ENCODE measurements at regions not wholly inside any gene's neighbourhood (a gene's known extent, or its start where the extent isn't known, plus 50 kb on each side); places are given as distances from the start of the nearest gene placed in this dataset.

DNA sequence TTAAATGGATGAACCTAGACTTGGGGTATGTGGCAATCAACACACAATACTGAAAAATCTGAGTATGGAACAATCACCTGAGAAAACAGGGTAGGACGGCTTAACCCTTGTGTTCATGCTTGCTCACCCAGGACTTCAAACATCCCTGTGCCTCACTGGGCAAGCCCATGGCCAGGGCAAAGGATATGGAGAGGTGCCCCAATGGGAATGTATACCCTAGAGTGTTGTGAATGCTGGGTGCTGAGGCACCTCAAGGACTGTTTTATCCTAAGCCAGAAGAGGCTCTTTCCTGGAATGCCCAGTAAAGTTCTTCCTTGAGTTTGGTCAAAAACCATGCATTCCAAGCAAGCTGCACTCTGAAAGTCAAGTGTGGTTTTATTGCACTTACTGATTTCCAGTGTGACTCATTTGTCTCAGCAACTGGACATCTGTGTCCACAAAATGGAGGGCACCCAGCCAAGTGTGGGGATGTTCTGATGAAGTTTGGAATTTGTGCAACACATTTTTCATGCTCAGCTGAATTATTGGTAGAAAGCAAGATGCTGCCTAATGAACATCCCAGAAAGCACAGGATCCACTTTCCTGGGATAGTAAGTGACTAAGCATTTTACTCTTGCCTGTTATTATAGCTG, 531.3 kb downstream of the RFC3 start:
- Mint-ChIP-seq H3K27ac (no peak overlapping the region), H3K4me3 (no peak overlapping the region), H3K4me1 (no peaks in the 10 kb centered on the region), H3K36me3 (no peaks in the 10 kb centered on the region), H3K27me3 (peaks cover 4% of the 10 kb centered on the region), H3K9me3 (peaks cover 5% of the 10 kb centered on the region)
- DNase-seq (ENCODE audit: low spot score in 2 of 2) (no peak), ATAC-seq (ENCODE audit: low read depth) (no peak)

DNA sequence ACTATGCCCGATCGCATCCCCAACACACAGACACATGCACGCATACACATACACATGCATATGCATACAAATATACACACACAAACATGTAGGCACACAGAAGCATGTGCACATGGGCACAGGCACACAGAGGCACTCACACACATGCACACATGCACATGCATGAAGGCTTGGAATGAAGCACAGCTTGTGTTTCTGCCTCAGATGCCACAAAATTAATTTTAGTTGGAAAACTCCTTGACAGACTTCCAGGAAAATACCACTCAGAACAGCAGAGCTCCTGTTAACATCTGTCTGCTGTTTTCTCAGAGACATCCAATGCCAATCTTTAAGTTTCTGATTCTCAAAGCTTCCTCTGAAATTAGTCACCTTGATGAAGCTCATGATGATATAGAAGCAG, 532.7 kb downstream of the RFC3 start:
- ATAC-seq (ENCODE audit: low read depth) (no peak), DNase-seq (ENCODE audit: low spot score in 2 of 2) (no peak)
- Mint-ChIP-seq H3K27me3 (peaks cover 4% of the 10 kb centered on the region), H3K9me3 (peaks cover 7% of the 10 kb centered on the region), H3K4me3 (no peak overlapping the region), H3K27ac (no peak overlapping the region), H3K36me3 (no peaks in the 10 kb centered on the region), H3K4me1 (no peaks in the 10 kb centered on the region)

DNA sequence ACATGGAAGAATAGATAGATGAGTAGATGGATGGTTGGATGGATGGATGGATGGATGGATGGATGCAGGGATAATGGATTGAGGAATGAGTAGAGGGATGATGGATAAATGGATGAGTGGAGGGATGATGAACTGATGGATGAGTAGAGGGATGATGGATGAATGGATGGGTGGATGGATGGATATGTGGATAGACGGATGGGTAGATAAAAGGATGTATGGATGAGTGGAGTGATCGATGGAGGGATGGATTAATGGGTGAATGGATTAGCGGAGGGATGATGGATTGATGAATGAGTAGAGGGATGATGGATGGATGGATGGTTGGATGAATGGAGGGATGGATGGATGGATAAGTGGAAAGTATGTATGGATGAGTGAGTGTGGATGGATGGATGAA, 533.2 kb downstream of the RFC3 start:
- H3K36me3 Mint-ChIP-seq = no peaks in the 10 kb centered on the region

DNA sequence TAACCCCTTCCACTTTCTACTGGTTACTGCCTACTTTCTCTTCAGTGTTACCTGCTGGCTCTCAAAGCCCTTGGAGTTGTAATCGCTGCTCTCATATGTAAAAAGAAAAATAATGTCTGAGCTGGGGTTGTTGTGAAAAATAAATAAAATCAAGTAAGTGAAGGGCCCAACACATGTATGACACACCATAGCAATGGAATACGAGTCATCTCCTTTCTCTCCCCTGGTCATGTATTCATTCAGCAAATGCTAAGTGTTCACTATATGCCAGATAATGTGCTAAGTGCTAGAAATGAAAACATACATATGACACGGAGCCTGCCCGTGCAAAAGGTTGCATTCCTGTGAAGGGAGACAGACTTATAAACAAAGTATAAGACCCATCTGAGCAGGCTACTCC, 535.0 kb downstream of the RFC3 start:
- no peaks in the 10 kb centered on the region for H3K36me3 Mint-ChIP-seq
- no peak for DNase-seq (ENCODE audit: low spot score in 2 of 2)
- no peak overlapping the region for H3K27ac Mint-ChIP-seq
- no peaks in the 10 kb centered on the region for H3K4me1 Mint-ChIP-seq
- peaks cover 4% of the 10 kb centered on the region for H3K27me3 Mint-ChIP-seq
- no peak for ATAC-seq (ENCODE audit: low read depth)
- no peak overlapping the region for H3K4me3 Mint-ChIP-seq
- H3K9me3 Mint-ChIP-seq = peaks cover 7% of the 10 kb centered on the region

More for the DNA sequence above, 533.2 kb downstream of the RFC3 start:
- DNase-seq (ENCODE audit: low spot score in 2 of 2) = no peak
- Mint-ChIP-seq H3K27me3 (peaks cover 4% of the 10 kb centered on the region), H3K4me3 (no peak overlapping the region), H3K9me3 (peaks cover 7% of the 10 kb centered on the region), H3K27ac (no peak overlapping the region), H3K4me1 (no peaks in the 10 kb centered on the region)
- ATAC-seq (ENCODE audit: low read depth) = no peak

DNA sequence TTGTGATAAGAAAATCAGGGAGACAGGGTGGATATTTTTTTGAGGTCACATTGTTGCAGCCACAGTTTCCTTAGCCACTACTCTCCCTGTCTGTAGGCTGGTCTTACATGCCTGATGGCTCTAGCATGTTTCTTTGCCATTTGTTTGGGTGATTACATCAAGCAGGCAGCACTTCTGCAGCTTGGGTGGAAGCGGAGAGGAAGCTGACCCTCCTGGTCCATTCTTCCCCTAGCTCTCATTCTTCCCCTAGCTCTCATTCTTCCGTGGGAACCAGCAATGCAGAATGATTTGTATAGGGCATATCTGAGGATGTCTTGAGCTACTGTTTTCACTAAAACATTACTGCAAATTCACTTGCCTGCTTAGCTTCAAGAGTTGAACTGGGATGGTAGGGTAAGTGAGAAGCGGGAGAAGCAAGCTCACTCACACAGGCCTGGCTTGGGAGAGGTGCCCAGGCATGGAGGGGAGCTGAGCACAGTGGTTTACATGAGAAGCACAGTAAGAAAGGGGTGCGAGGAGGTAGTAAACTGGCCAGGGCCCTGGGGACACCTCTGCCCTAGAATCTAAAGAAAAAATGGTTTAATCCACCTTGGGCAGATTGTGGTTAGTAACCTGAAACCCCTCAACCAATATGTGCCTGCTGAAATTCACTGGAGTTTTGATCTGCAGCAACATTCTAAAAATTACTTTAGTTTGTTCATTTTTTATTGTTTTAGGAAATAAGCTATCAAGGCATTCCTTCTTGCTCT, 538.9 kb downstream of the RFC3 start:
- H3K4me1 Mint-ChIP-seq = no peaks in the 10 kb centered on the region
- no peak overlapping the region for H3K4me3 Mint-ChIP-seq
- DNase-seq (ENCODE audit: low spot score in 2 of 2) = no peak
- peaks cover 2% of the 10 kb centered on the region for H3K9me3 Mint-ChIP-seq
- H3K36me3 Mint-ChIP-seq = no peaks in the 10 kb centered on the region
- H3K27ac Mint-ChIP-seq = no peak overlapping the region
- no peaks in the 10 kb centered on the region for H3K27me3 Mint-ChIP-seq
- no peak for ATAC-seq (ENCODE audit: low read depth)

DNA sequence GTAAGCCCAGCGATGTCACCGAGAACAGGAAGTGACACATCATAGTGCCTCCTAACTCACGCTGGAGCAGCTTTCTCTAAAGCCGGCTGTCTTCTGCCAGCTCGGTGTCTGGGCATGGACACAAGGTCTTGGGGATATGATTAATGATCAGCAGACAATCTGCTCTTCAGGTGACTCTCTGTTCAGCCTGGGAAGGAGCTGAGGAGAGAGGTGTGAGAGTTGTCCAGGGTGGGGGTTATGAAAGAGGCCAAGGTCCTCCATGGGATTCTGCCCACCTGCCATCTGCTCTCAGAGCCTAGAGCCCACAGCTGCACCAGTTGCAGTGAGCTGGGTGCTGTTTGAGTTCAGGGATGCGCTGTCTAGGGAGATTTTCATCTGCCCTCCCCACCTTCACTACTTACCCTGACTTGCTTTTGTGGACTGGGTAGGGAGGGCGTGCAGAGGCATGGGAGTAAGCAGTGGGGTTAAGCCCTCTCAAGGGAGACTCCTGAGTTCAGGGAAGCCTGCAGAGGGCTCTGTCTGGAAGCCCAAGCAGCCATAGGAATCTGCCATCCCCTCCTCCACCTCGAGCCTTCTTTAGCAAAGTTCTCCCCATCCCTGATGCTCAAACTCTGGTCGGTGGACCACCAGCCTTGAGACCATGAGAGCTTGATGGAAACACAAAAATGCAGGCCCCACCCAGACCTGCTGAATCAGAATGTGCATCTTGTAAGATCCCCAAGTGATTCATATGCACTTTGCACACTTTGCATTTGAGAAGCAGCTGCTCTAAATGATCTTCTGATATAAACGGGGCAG, 539.7 kb downstream of the RFC3 start:
- DNase-seq (ENCODE audit: low spot score in 2 of 2) (no peak), ATAC-seq (ENCODE audit: low read depth) (no peak)
- H3K9me3 Mint-ChIP-seq = peaks cover 2% of the 10 kb centered on the region
- H3K4me1 Mint-ChIP-seq = no peaks in the 10 kb centered on the region
- H3K4me3 Mint-ChIP-seq = no peak overlapping the region
- H3K36me3 Mint-ChIP-seq = no peaks in the 10 kb centered on the region
- H3K27ac Mint-ChIP-seq = no peak overlapping the region
- H3K27me3 Mint-ChIP-seq = no peaks in the 10 kb centered on the region

- Mint-ChIP-seq H3K4me1 (no peaks in the 10 kb centered on the region), H3K27ac (no peak overlapping the region), H3K36me3 (no peaks in the 10 kb centered on the region), H3K27me3 (no peaks in the 10 kb centered on the region), H3K9me3 (peaks cover 2% of the 10 kb centered on the region), H3K4me3 (no peak overlapping the region)
- ATAC-seq (ENCODE audit: low read depth) (no peak), DNase-seq (ENCODE audit: low spot score in 2 of 2) (no peak)
These were observed 541.0 kb downstream of the RFC3 start for GRCh38 chr13:34358811-34359513.

- ATAC-seq (ENCODE audit: low read depth) = no peak
- DNase-seq (ENCODE audit: low spot score in 2 of 2) = no peak
- Mint-ChIP-seq H3K4me1 (no peaks in the 10 kb centered on the region), H3K27me3 (no peaks in the 10 kb centered on the region), H3K9me3 (no peaks in the 10 kb centered on the region), H3K4me3 (no peak overlapping the region), H3K36me3 (no peaks in the 10 kb centered on the region), H3K27ac (no peak overlapping the region)
These were observed 542.8 kb downstream of the RFC3 start for GRCh38 chr13:34360702-34361101.

- H3K9me3 Mint-ChIP-seq = no peaks in the 10 kb centered on the region
- no peaks in the 10 kb centered on the region for H3K27me3 Mint-ChIP-seq
- H3K4me3 Mint-ChIP-seq = no peak overlapping the region
- no peaks in the 10 kb centered on the region for H3K36me3 Mint-ChIP-seq
- no peak for ATAC-seq (ENCODE audit: low read depth)
- DNase-seq (ENCODE audit: low spot score in 2 of 2) = no peak
- H3K4me1 Mint-ChIP-seq = no peaks in the 10 kb centered on the region
- no peak overlapping the region for H3K27ac Mint-ChIP-seq
These were observed 543.6 kb downstream of the RFC3 start for GRCh38 chr13:34361560-34361959.

GRCh38 chr13:34363266-34363665, 545.3 kb downstream of the RFC3 start:
- Mint-ChIP-seq H3K36me3 (no peaks in the 10 kb centered on the region), H3K4me3 (no peak overlapping the region), H3K27ac (no peak overlapping the region), H3K27me3 (no peaks in the 10 kb centered on the region), H3K4me1 (no peaks in the 10 kb centered on the region), H3K9me3 (no peaks in the 10 kb centered on the region)
- ATAC-seq (ENCODE audit: low read depth) (no peak), DNase-seq (ENCODE audit: low spot score in 2 of 2) (no peak)

DNA sequence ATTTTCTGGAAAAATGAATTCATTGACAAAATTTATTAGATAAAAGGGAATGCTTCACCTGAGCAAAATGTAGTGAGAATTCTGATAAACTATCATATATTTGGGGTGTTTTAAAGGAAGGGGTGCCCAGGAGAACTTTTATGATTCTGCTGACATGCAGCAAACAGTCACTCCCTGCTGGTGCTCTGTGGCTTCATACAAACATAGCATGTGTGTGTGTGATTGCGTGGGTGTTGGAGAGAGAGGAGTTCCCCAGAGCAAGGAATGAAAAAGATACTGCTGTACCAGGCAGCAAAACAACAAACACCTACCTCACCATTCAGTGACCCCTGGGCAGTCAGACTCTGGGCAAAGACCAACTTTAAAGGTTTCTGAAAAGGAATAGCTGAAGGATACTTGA, 546.7 kb downstream of the RFC3 start:
- DNase-seq (ENCODE audit: low spot score in 2 of 2) = no peak
- Mint-ChIP-seq H3K27ac (no peak overlapping the region), H3K4me3 (no peak overlapping the region), H3K36me3 (no peaks in the 10 kb centered on the region), H3K9me3 (no peaks in the 10 kb centered on the region), H3K27me3 (no peaks in the 10 kb centered on the region), H3K4me1 (no peaks in the 10 kb centered on the region)
- ATAC-seq (ENCODE audit: low read depth) = no peak

GRCh38 chr13:34369931-34370330, 552.0 kb downstream of the RFC3 start:
- DNase-seq (ENCODE audit: low spot score in 2 of 2) = no peak
- H3K27ac Mint-ChIP-seq = no peak overlapping the region
- H3K4me3 Mint-ChIP-seq = no peak overlapping the region
- no peaks in the 10 kb centered on the region for H3K4me1 Mint-ChIP-seq
- no peaks in the 10 kb centered on the region for H3K27me3 Mint-ChIP-seq
- no peaks in the 10 kb centered on the region for H3K9me3 Mint-ChIP-seq
- no peaks in the 10 kb centered on the region for H3K36me3 Mint-ChIP-seq
- ATAC-seq (ENCODE audit: low read depth) = no peak

DNA sequence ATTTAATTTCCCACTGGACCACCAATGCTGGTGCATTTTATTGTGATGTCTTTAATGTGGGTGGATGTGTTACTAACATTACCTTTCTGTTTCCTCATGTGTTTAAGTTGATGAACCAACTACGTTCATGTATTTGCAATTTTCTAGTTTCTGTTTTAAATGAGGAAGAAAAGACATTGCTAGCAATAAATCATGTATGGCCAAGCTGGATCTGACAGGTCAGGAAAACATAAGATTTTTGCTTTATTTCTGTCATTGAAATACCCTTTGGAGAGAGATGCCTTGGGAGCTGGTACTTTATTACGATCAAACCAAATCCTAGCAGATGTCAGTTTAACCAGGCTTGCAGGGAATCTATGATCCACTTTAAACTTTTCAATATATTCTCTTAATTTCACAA, 553.2 kb downstream of the RFC3 start:
- H3K4me3 Mint-ChIP-seq = no peak overlapping the region
- no peaks in the 10 kb centered on the region for H3K9me3 Mint-ChIP-seq
- DNase-seq (ENCODE audit: low spot score in 2 of 2) (no peak), ATAC-seq (ENCODE audit: low read depth) (no peak)
- H3K36me3 Mint-ChIP-seq = no peaks in the 10 kb centered on the region
- H3K27ac Mint-ChIP-seq = no peak overlapping the region
- no peaks in the 10 kb centered on the region for H3K27me3 Mint-ChIP-seq
- H3K4me1 Mint-ChIP-seq = no peaks in the 10 kb centered on the region

Measured in memory B cell (primary cell).